H1 (cell line): ENCODE measurements at regions not wholly inside any gene's neighbourhood (a gene's known extent, or its start where the extent isn't known, plus 50 kb on each side); places are given as distances from the start of the nearest gene placed in this dataset.

Experiments used
- CTCF ChIA-PET: fragments of 300-600 bp; sonication (Branson Sonifier 250); formaldehyde crosslinking; loops from one replicate; lab custom pipeline; 2021; ENCODE audit not compliant: partially characterized antibody; lab: Charles Lee
- POLR2A ChIA-PET: fragments of 300-600 bp; sonication (Branson Sonifier 250); formaldehyde crosslinking; loops from one replicate; lab custom pipeline; 2021; ENCODE audit warnings: inconsistent platforms; ENCODE audit not compliant: partially characterized antibody; lab: Charles Lee
- DNase-seq, 2 experiments: peaks; one replicate each; pipeline versions ENCODE4 v3.0.0 to v3.0.0-alpha.2; 2010 to 2022; ENCODE audit warnings: low spot score in 2 of 2, low read depth in 1 of 2, mixed read lengths in 1 of 2
- FAIRE-seq: peaks from 2 replicates; lab custom pipeline; 2011; peaks lifted over from hg19 to GRCh38; lab: Jason Lieb, UNC
- H2AFZ ChIP-seq: 2 replicates; pipeline ENCODE4 v1.8.1; 2012; ENCODE audit warnings: low read length, inconsistent platforms
- H2AK5ac ChIP-seq: 2 replicates; pipeline ENCODE4 v1.6.1; 2013; ENCODE audit warnings: low read depth, low read length
- H2BK120ac ChIP-seq: replicated peaks from 2 replicates; pipeline ENCODE3; 2013; ENCODE audit warnings: low read depth, low read length, inconsistent platforms
- H2BK12ac ChIP-seq: 2 replicates; pipeline ENCODE4 v1.6.1; 2013; ENCODE audit warnings: low read depth, low read length
- H2BK15ac ChIP-seq: 2 replicates; pipeline ENCODE4 v1.6.1; 2013; ENCODE audit warnings: low read length
- H2BK20ac ChIP-seq: 2 replicates; pipeline ENCODE4 v1.6.1; 2013; ENCODE audit warnings: low read length
- H2BK5ac ChIP-seq: 2 replicates; pipeline ENCODE4 v1.6.1; 2013; ENCODE audit warnings: low read depth, low read length
- H3K14ac ChIP-seq: 2 replicates; pipeline ENCODE4 v1.6.1; 2013; ENCODE audit warnings: inconsistent platforms; ENCODE audit not compliant: insufficient read length
- H3K18ac ChIP-seq: 2 replicates; pipeline ENCODE4 v1.6.1; 2013; ENCODE audit warnings: low read length; ENCODE audit errors: extremely low read depth
- H3K23ac ChIP-seq: 2 replicates; pipeline ENCODE4 v1.6.1; 2013; ENCODE audit warnings: inconsistent platforms; ENCODE audit not compliant: insufficient read length
- H3K23me2 ChIP-seq: 2 replicates; pipeline ENCODE4 v1.6.1; 2013; ENCODE audit warnings: low read depth, low read length
- H3K27ac ChIP-seq: 2 replicates; pipeline ENCODE4 v1.6.1; 2011; ENCODE audit warnings: low read depth, low read length, inconsistent platforms
- H3K27me3 ChIP-seq, 4 experiments: replicated peaks in 1 of 4; 1 replicate in 1 of 4; 2 replicates in 3 of 4; pipeline versions ENCODE4 v1.6.1 to v1.8.1; 2011 to 2013; ENCODE audit warnings: low read length in 3 of 4, mild to moderate bottlenecking in 3 of 4, inconsistent platforms in 2 of 4, mixed read lengths in 2 of 4, moderate library complexity in 1 of 4; ENCODE audit not compliant: control insufficient read depth in 3 of 4, insufficient read depth in 3 of 4; ENCODE audit errors: extremely low read depth in 1 of 4
- H3K36me3 ChIP-seq, 4 experiments: 2 replicates each; pipeline versions ENCODE4 v1.6.1 to v1.8.1; 2011 to 2013; ENCODE audit warnings: mild to moderate bottlenecking in 4 of 4, low read length in 3 of 4, moderate library complexity in 2 of 4, control low read depth in 1 of 4, inconsistent platforms in 1 of 4; ENCODE audit not compliant: insufficient read depth in 4 of 4, control insufficient read depth in 2 of 4
- H3K4ac ChIP-seq: replicated peaks from 2 replicates; pipeline ENCODE3; 2013; ENCODE audit warnings: low read length, low read depth, mixed read lengths, inconsistent platforms; ENCODE audit not compliant: insufficient read length
- H3K4me1 ChIP-seq, 4 experiments: replicated peaks in 1 of 4; 1 replicate in 1 of 4; 2 replicates in 3 of 4; pipeline versions ENCODE4 v1.6.1 to v1.8.1; 2011 to 2013; ENCODE audit warnings: low read length in 3 of 4, inconsistent platforms in 2 of 4, mixed read lengths in 1 of 4; ENCODE audit not compliant: insufficient read depth in 4 of 4, control insufficient read depth in 3 of 4
- H3K4me2 ChIP-seq, 2 experiments: 2 replicates each; pipeline versions ENCODE4 v1.6.1 to v1.8.1; 2011 to 2013; ENCODE audit warnings: low read depth in 2 of 2, low read length in 2 of 2, control low read depth in 1 of 2, inconsistent platforms in 1 of 2, mild to moderate bottlenecking in 1 of 2; ENCODE audit not compliant: insufficient read depth in 1 of 2
- H3K4me3 ChIP-seq, 4 experiments: fragments of 200-600, 300-600 bp in 1 of 4; sonication (generic), shearing (Covaris generic), sonication (Bioruptor Twin) in 1 of 4; 2 replicates each; pipeline versions ENCODE4 v1.5.1 to v1.8.1; 2011 to 2016; ENCODE audit warnings: low read length in 4 of 4, low read depth in 3 of 4, control low read depth in 2 of 4, inconsistent platforms in 2 of 4, mild to moderate bottlenecking in 2 of 4, mixed read lengths in 1 of 4, moderate library complexity in 1 of 4; ENCODE audit not compliant: insufficient read depth in 2 of 4; ENCODE audit errors: extremely low read depth in 1 of 4
- H3K56ac ChIP-seq: replicated peaks from 2 replicates; pipeline ENCODE3; 2013; ENCODE audit warnings: low read depth, mild to moderate bottlenecking, mixed read lengths, low read length, inconsistent platforms; ENCODE audit not compliant: insufficient read length
- H3K79me1 ChIP-seq: 2 replicates; pipeline ENCODE4 v1.6.1; 2013; ENCODE audit warnings: low read depth, low read length, control low read depth
- H3K79me2 ChIP-seq, 2 experiments: 2 replicates each; pipeline versions ENCODE4 v1.6.1 to v1.8.1; 2012 to 2013; ENCODE audit warnings: low read length in 2 of 2, mild to moderate bottlenecking in 2 of 2, inconsistent platforms in 1 of 2; ENCODE audit not compliant: insufficient read depth in 2 of 2, control insufficient read depth in 1 of 2
- H3K9ac ChIP-seq, 4 experiments: replicated peaks in 1 of 4; 1 replicate in 1 of 4; 2 replicates in 3 of 4; pipeline versions ENCODE4 v1.6.1 to v1.8.1; 2011 to 2013; ENCODE audit warnings: low read depth in 3 of 4, low read length in 3 of 4, control low read depth in 2 of 4, mild to moderate bottlenecking in 2 of 4, moderate library complexity in 2 of 4, inconsistent platforms in 1 of 4; ENCODE audit errors: extremely low read depth in 1 of 4
- H3K9me3 ChIP-seq, 2 experiments: 2 replicates each; pipeline versions ENCODE4 v1.6.1 to v1.8.1; 2012 to 2013; ENCODE audit warnings: mild to moderate bottlenecking in 2 of 2, moderate library complexity in 2 of 2, control low read depth in 1 of 2, inconsistent platforms in 1 of 2, low read depth in 1 of 2, low read length in 1 of 2, mixed read lengths in 1 of 2; ENCODE audit not compliant: insufficient read depth in 2 of 2
- H4K20me1 ChIP-seq, 2 experiments: replicated peaks in 1 of 2; 2 replicates each; pipeline versions ENCODE3 to v1.8.1; 2011 to 2013; ENCODE audit warnings: inconsistent platforms in 2 of 2, low read length in 2 of 2, mild to moderate bottlenecking in 1 of 2; ENCODE audit not compliant: insufficient read depth in 2 of 2, control insufficient read depth in 1 of 2
- H4K5ac ChIP-seq: 2 replicates; pipeline ENCODE4 v1.6.1; 2013; ENCODE audit warnings: low read length, low read depth, mixed read lengths, inconsistent platforms; ENCODE audit not compliant: insufficient read length
- H4K8ac ChIP-seq: 2 replicates; pipeline ENCODE4 v1.8.0; 2013; ENCODE audit warnings: mild to moderate bottlenecking, moderate library complexity, low read length, inconsistent platforms; ENCODE audit not compliant: insufficient read depth; ENCODE audit errors: extremely low read depth
- H4K91ac ChIP-seq: replicated peaks from 2 replicates; pipeline ENCODE3; 2013; ENCODE audit warnings: low read length, mixed read lengths, inconsistent platforms; ENCODE audit not compliant: insufficient read length
- EGR1 ChIP-seq: IDR thresholded peaks from 2 replicates; pipeline ENCODE4 v1.6.1; 2011; ENCODE audit warnings: low read depth, low read length, borderline replicate concordance
- KDM4A ChIP-seq: IDR thresholded peaks from one replicate; pipeline ENCODE4 v1.7.1; 2012; ENCODE audit warnings: low read depth, mild to moderate bottlenecking, moderate library complexity, low read length, inconsistent platforms; ENCODE audit not compliant: severe bottlenecking
- NRF1 ChIP-seq: IDR thresholded peaks from 2 replicates; pipeline ENCODE4 v1.6.1; 2011; ENCODE audit warnings: mild to moderate bottlenecking, low read depth, low read length, improper control_type of control experiment
- SAP30 ChIP-seq: fragments of 300-600 bp; sonication (generic); IDR thresholded peaks from 2 replicates; pipeline ENCODE4 v1.7.1; 2012; ENCODE audit warnings: low read length, moderate library complexity, mild to moderate bottlenecking, inconsistent platforms; ENCODE audit not compliant: insufficient read depth, insufficient replicate concordance
- SP4 ChIP-seq: IDR thresholded peaks from 2 replicates; pipeline ENCODE4 v1.6.1; 2012; ENCODE audit warnings: low read length, inconsistent platforms
- WGBS, 2 experiments: shearing (Covaris generic) in 1 of 2; methylation state at CpG; one replicate each; pipeline versions ENCODE4 v1.1.6 to v1.1.7; 2013 to 2015; ENCODE audit warnings: low lambda C conversion rate in 2 of 2, mixed read lengths in 2 of 2, inconsistent platforms in 1 of 2, low coverage in 1 of 2, missing lambda C conversion rate in 1 of 2; ENCODE audit not compliant: insufficient replicate concordance in 2 of 2, insufficient coverage in 1 of 2, insufficient read length in 1 of 2; ENCODE audit errors: extremely low coverage in 1 of 2, missing lambda C conversion rate in 1 of 2; 5-methylcytosine and 5-hydroxymethylcytosine counted together
- TF ChIP-seq, protein P1 (sequence below): IDR thresholded peaks from 2 replicates; pipeline ENCODE4 v1.6.1; 2011; ENCODE audit warnings: low read length, improper control_type of control experiment

DNA sequence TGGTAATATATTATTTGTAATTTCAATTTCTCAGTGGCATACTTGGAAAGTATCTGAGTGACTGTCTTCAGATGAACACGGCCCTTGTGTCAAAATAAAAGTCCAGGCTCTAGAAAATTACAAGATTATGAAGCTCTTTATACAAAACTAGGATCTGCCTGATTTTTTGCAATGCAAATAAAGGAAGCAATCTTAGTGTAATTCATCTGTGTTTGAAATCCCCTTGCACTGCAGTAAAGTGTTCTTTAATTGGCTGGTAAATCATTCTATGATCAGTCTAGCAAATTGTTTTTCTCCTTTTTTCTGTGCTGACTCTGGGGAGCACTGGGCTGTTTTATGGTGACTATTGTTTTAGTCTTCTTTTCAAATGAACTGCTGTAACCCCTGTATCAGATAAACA is 1039.0 kb downstream of the SOCS6 start:
- Histone ChIP-seq H4K20me1 (no peaks in the 10 kb centered on the region), H3K18ac (no peak overlapping the region), H2BK12ac (no peak overlapping the region), H4K5ac (no peak overlapping the region), H3K4me2 (no peak overlapping the region), H3K27me3 (no peaks in the 10 kb centered on the region; a peak in 1 of 7 replicates), H3K23ac (no peak overlapping the region), H3K9ac (no peak overlapping the region), H3K9me3 (peaks cover 58 to 70% of the 10 kb centered on the region in 2 experiments), H3K36me3 (no peaks in the 10 kb centered on the region), H3K4me3 (no peak overlapping the region), H3K4me1 (no peaks in the 10 kb centered on the region), H4K8ac (no peak overlapping the region), H4K91ac (no peak overlapping the region), H3K14ac (no peak overlapping the region), H3K56ac (no peak overlapping the region), H3K4ac (no peak overlapping the region), H3K79me2 (no peaks in the 10 kb centered on the region), H2AK5ac (no peak overlapping the region), H2BK120ac (no peak overlapping the region), H3K27ac (no peak overlapping the region), H2BK15ac (no peak overlapping the region), H3K23me2 (no peaks in the 10 kb centered on the region), H2BK20ac (no peak overlapping the region), H3K79me1 (no peaks in the 10 kb centered on the region), H2AFZ (no peak overlapping the region), H2BK5ac (no peak overlapping the region)
- 48% methylated on average over 1 of the region's 1 CpG; no CpG with 5 or more reads in 1 of the 2 experiments for WGBS, 2 experiments
- no peak for FAIRE-seq
- DNase-seq, result no peak
- POLR2A ChIA-PET, result no interaction called here
- CTCF ChIA-PET, result no interaction called here
- no peak for TF ChIP-seq SAP30
- TF ChIP-seq, protein P1, sequence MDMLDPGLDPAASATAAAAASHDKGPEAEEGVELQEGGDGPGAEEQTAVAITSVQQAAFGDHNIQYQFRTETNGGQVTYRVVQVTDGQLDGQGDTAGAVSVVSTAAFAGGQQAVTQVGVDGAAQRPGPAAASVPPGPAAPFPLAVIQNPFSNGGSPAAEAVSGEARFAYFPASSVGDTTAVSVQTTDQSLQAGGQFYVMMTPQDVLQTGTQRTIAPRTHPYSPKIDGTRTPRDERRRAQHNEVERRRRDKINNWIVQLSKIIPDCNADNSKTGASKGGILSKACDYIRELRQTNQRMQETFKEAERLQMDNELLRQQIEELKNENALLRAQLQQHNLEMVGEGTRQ, result no peak
- no peak for TF ChIP-seq KDM4A
- TF ChIP-seq EGR1, result no peak
- TF ChIP-seq SP4, result no peak
- no peak for TF ChIP-seq NRF1
